ENCODE measurements at regions not wholly inside any gene's neighbourhood (a gene's known extent, or its start where the extent isn't known, plus 50 kb on each side); places are given as distances from the start of the nearest gene placed in this dataset.
A peak's percentile ranks its signal among the peaks of the same experiment; 100 is the strongest.

GRCh38 chr14:36373982-36374673 is 53.7 kb upstream of the MBIP start (continued):
- peak; percentile 27; the same call in 1 of the 2 replicates for TF ChIP-seq DEAF1 (CRISPR knock-in tag; IDR thresholded peaks at IDR 0.05)
- no peak for TF ChIP-seq MCM3 (IDR thresholded peaks at IDR 0.05)
- peak; percentile 23 for TF ChIP-seq MEIS2 (IDR thresholded peaks at IDR 0.05; ENCODE audit: partially characterized antibody)
- no peak for TF ChIP-seq RERE (CRISPR knock-in tag; IDR thresholded peaks at IDR 0.05; ENCODE audit: borderline replicate concordance)
- TF ChIP-seq REST (IDR thresholded peaks at IDR 0.05; ENCODE audit: borderline replicate concordance): peak; percentile 84
- no peak for TF ChIP-seq REST (CRISPR knock-in tag; IDR thresholded peaks at IDR 0.05; ENCODE audit: low read depth)
- TF ChIP-seq PHF20 (IDR thresholded peaks at IDR 0.05; ENCODE audit: partially characterized antibody): no peak
- TF ChIP-seq L3MBTL2 (IDR thresholded peaks at IDR 0.05): peak; percentile 94
- TF ChIP-seq KLF10 (CRISPR knock-in tag; IDR thresholded peaks at IDR 0.05): no peak
- TF ChIP-seq CTCF (IDR thresholded peaks at IDR 0.05 in 2 of 3, conservative IDR thresholded peaks at IDR 0.05 in 1 of 3; ENCODE audit: insufficient read depth in 2 of 3, low read depth in 1 of 3, low read length in 3 of 3): peak; percentile 74 to 86 (median 80)
- no peak for TF ChIP-seq NUFIP1 (IDR thresholded peaks at IDR 0.05; ENCODE audit: partially characterized antibody)
